GM18499 (cell line): ENCODE measurements at regions not wholly inside any gene's neighbourhood (a gene's known extent, or its start where the extent isn't known, plus 50 kb on each side); places are given as distances from the start of the nearest gene placed in this dataset.

Experiments
- ATAC-seq: cut with Tn5 transposase; IDR thresholded peaks from one replicate; pipeline ENCODE4 v1.9.1; 2021; ENCODE audit warnings: moderate number of reproducible peaks; ENCODE audit not compliant: insufficient read depth, unreplicated experiment

- no peak for ATAC-seq
Measured at GRCh38 chr20:24289737-24290481, 179.5 kb upstream of the SYNDIG1 start.

DNA sequence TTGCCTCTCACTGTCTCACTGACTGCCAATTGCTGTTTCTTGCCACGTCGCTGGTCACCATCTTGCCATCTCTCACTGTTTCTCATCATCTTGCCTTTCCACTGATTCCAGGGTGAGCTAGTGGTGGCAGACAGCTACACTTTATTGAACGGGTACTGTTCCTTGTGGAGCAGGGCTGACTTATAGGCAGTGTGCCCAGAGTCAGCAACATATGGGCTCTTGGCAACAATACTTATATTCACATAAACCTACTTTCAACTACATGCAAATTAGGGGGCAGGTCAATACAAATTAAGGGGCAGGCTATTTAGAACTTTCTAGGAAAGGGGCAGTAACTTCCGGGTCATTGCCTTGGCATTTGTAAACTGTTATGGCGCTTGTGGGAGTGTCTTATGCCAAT is 186.2 kb upstream of the SYNDIG1 start:
- ATAC-seq: no peak

DNA sequence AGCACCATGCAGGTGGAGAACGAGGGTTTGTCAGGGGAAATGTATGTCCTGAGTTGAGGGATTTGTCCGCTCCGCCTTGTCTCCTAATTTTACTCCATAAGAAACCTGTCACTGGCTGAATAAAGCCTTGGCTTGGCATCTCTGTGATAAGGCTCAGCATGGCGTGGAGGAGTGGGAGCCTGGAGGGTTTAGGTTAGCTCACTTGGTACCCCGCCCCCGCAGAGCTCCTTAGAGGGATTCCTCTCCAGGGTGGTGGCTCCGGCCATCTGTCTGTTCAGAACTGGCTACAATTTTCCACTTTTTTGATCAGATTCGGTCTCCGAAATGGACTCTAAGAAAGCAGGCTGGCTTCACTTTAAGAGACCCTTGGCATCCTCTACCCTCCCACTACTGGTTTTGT is 192.2 kb upstream of the SYNDIG1 start:
- no peak for ATAC-seq

GRCh38 chr20:24275946-24276705 is 193.3 kb upstream of the SYNDIG1 start:
- ATAC-seq: no peak

DNA sequence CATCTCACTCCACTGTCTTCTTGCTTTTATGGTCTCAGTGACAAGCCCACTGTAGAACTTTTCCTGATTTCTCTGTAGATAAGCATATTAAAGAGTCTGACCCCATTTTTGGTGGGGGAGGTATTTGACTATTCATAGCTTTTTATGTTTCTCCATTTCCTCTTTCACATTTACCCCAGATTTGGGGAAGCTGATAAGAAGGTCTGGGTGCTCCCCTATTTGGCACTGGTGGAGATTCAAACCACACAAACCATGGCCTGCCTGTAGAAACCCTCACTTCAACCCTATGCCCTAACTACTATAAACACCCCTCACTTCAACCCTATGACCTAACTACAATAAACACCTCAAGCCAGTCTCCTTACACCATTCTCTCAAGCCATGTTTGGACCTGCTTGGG is 196.2 kb upstream of the SYNDIG1 start:
- no peak for ATAC-seq

DNA sequence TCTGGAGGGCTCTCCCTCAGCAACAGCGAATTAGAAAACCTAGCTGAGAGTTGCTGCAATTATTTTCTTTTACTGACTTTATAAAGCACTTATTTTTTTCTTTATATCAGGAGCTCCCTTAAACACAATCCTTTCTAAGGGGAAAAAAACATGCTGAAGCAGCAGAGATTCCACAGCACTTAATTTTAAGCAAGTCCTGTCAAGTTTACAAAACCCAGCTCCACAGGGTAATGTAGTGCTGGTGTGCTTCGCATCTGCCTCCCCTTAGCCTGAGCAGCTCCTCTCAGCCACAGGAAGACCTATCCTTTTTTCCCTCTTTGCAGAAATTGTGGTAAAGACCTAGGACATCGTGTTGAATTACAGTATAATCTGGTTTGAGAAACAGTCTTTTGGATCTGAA is 208.1 kb upstream of the SYNDIG1 start:
- ATAC-seq: no peak

DNA sequence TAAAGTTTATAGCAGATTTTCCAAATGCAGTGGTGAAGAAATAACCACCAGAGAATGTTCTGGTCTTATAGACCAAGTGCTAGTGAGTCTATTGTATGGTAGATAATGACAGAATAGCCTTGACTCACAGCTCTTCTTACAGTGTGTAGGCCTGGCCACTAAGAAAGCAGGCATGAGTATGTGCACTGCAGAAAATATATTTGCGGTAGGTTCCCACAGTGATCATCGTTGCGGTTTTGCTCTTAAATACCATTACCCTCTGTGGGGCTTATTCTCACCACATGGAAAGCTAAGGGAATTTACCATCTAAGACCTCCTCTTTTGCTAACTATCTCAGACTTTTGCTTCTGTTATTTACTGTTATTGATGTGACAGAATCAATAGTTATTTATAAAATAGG is 212.3 kb upstream of the SYNDIG1 start:
- no peak for ATAC-seq

DNA sequence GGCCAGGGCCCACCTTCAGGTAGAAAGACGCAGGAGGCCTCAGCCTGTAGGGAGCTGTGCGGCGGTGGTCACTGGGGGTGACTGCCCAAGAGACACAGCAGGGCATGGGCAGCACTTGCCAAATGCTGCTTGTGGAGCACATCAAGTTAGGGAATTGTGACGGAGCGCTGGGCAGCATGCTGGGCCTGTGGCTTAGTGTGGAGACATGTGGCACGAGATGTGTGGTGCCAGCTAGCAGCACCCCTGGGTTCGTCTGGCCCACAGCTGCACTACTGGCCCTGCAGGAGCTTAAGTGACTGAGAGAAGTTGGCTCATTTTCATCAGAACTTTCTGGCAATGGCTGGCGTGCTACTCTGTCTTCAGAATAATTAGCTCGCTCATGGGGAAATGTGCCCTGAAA is 213.1 kb upstream of the SYNDIG1 start:
- no peak for ATAC-seq

DNA sequence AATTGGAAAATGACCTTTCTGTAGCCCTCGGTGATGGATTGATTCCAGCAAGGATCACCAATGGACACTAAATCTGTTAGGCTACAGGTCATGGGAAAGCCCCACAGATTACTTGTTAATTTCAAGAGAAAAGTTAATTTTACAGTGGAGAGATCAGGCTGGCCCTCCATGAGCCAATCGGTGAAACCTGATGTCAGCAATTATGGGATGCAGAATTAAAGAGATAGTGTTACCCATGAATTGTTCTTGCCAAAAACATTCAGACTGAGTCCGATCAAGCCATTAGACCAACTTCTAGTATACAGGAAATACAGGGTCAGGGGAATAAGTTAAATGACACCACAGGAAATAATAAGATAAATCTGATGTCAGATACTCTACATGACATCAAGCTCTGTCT is 214.9 kb upstream of the SYNDIG1 start:
- no peak for ATAC-seq

DNA sequence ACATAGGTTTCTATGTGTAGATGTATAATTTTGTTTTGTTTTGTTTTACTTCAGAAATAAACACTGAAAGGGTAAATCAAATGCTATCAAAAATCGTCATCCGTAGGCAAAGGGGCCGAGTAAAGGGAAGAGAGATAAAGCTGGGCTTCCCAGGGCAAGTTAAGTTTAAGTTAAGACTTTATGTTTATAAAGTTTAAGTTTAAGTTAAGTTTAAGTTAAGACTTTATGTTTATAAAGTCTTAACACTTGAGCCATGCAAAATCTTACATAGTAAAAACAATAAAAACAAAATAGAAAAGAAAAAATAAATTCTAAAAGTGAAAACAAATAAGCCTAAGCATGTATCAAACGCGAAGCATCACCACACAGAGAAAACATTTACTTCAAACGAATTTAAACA is 216.1 kb upstream of the SYNDIG1 start:
- ATAC-seq: no peak

DNA sequence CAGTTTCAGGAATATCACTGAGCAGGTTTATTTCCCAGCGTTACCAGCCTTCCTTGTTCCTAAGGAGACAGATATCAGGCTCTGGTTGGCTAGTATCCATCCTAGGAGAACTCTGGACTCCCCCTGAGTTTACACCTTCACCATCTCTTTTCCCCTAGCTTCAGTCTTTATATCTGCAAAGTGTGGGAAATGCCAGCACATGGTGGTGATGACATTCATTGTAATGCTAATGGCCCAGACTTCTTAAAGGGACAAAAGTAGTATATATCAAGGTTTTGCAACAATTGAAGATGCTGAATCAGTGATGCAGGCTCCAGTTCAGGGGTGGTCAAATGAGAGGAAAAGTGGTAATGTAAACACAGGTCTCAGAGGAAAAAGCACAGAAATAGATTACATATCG is 224.3 kb upstream of the SYNDIG1 start:
- ATAC-seq: no peak

DNA sequence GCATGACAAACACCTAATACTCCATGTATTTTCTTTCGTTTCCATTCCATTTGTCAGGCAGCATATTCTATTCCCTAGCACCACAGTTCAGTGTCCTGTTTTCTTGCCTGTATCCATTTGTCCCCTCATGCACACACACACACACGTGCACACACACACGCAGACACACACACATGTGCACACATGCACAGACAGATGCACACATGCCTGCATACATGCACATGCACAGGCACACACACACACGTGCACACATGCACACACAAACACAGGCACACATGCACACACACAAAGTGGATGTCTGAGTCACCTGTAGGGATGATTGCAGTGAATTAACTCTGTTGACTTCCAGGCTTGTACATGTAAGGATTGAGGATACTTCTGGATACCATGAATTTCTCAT is 226.7 kb upstream of the SYNDIG1 start:
- no peak for ATAC-seq

DNA sequence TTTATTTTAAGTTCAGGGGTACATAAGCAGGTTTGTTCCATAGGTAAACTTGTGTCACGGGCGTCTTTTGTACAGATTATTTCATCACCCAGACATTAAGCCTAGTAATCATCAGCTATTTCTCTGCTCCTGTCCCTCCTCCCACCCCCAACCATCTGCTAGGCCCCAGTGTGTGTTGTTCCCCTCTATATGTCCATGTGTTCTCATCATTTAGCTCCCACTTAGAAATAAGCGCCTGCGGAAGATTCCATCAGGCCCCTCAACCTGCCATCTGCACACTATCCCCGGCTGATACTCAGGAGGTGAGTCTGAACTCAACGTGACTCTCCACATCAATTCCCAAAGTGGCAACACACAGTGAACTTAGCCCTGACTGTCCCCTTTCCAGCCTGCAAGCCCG is 228.0 kb upstream of the SYNDIG1 start:
- no peak for ATAC-seq

GRCh38 chr20:24236963-24237362 is 232.5 kb upstream of the SYNDIG1 start:
- ATAC-seq: no peak

DNA sequence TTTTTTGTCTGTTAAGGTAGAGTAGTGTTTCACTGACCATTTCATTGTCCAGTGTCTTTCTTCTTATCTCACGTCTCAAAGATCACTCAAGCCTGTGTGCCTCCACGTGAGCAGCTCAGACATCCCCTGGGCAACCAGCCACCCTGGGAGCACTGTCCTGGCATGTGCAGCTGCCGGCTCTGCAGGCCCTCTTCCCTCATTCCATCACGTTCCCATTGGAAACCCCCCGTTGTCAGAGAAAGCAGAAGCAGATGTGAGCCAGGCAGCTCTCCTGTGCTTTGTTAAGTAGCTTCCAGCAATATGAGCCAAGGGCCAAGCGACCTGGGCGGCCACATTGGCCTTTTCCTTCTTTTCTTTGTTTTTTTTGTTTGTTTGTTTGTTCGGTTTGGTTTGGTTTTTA is 233.2 kb upstream of the SYNDIG1 start:
- ATAC-seq: no peak

DNA sequence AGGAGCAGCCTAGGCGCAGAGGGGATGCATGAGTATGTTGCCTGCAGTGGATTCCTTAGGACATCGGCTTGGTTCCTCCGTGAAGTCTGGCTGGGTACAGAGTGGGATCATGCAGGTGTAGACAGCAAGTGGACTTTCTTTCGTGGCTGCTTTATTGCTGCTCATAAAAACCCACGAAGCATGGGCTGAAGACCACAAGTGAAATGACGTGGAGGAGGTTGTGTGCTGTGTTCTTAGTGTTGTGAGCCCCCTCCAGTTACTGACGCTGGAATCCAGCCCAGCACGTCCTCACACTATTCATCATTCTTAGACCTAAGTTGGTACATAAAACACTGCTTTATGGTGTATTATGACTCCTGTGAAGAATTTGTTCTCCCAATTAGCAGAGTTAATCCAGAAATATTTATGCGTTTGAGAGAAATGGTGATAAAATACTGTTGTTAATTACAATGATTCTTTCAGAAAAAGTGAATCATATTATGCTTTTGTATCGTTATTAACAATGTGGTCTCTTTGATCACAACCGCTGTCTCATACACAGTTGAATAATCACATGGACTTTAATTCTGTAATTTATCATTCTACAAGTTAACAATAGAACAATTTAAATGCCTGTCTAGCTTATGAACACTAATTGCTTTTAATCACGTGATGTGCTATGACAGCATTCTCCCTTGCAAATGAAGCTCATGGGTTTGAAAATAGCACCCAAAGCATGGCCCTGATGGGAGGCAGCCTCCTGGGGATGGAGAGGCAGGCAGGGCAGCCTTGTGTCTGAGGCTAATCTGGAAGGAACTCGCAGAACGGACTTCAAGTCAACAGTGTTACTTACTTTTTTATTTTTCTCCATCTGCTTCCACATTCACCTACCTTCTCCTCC is 233.9 kb upstream of the SYNDIG1 start:
- no peak for ATAC-seq

- no peak for ATAC-seq
Measured at GRCh38 chr20:24227600-24227999, 239.0 kb upstream of the GGTLC1 start.

DNA sequence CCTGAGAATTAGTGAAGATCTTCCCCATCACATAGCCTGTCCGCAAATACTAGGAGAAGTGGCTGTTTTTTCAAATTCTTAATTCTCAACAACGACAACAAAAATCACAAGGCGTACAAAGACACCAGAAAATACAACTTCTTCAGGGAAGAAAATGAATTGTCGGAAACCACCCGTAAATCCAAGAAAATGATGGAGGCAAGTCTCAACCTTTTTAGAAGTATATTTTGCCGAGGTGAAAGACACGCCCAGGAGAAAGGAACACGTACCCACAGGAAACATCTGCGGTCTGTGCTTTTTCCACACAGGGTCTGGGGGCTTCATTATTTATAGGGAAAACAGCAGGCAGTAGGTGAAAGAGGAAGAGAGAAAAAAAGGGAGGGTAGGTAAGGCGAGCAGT is 223.9 kb upstream of the GGTLC1 start:
- ATAC-seq: no peak

- ATAC-seq: no peak
Measured at GRCh38 chr20:24211972-24212371, 223.4 kb upstream of the GGTLC1 start.

DNA sequence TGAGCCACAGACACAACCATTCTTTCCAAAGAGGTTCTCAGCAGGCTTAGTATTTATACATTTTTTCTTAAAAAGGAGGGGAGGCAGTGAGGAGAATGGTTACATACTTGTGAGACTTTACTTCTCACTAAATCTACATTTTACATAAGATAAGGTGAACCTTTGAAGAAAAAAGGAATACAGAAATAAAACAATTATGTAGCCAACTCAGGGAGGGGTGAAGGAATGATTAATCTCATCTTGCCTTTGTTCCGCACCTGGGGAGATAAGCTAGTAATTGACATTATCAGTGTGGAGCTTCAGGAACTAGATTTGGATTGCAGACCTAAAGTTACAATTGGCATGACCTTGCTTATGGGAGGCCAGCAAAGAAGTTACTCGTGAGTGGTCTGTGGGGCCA is 221.8 kb upstream of the GGTLC1 start:
- no peak for ATAC-seq

DNA sequence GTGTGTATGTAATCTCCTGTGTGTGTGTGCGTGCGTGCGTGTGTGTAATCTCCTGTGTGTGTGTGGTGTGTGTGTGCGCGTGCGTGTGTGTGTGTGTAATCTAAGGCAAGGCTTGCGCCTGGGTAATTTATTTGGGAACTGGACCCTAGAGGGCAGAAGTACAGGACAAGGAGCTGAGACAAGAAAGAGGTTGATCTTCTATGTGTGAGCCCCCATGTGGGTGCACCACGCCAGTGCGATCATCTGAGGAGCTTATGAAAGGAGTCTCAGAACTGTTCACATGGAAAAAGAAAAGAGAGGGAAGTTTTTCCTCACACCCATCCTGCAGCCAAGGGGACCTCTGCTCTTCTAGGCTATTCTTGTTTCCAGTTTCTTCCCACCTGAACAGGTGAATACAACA is 220.1 kb upstream of the GGTLC1 start:
- ATAC-seq: no peak
